Glutamatergic neuron (in vitro differentiated cells): ENCODE measurements at regions not wholly inside any gene's neighbourhood (a gene's known extent, or its start where the extent isn't known, plus 50 kb on each side); places are given as distances from the start of the nearest gene placed in this dataset.

Experiments
- DNase-seq: peaks from one replicate; pipeline ENCODE4 v3.0.0; 2022
- H3K27ac Mint-ChIP-seq: one replicate; pipeline ENCODE4 v1.8.0; 2020; ENCODE audit warnings: mild to moderate bottlenecking, mixed read lengths, inconsistent platforms; ENCODE audit not compliant: unreplicated experiment
- H3K27me3 Mint-ChIP-seq: one replicate; pipeline ENCODE4 v1.8.0; 2020; ENCODE audit warnings: mild to moderate bottlenecking, moderate library complexity, mixed read lengths, inconsistent platforms; ENCODE audit not compliant: unreplicated experiment
- H3K36me3 Mint-ChIP-seq: one replicate; pipeline ENCODE4 v1.8.0; 2020; ENCODE audit warnings: mild to moderate bottlenecking, mixed read lengths, inconsistent platforms; ENCODE audit not compliant: unreplicated experiment
- H3K4me1 Mint-ChIP-seq: one replicate; pipeline ENCODE4 v1.8.0; 2020; ENCODE audit warnings: mild to moderate bottlenecking, low read depth, mixed read lengths, inconsistent platforms; ENCODE audit not compliant: unreplicated experiment
- H3K4me3 Mint-ChIP-seq: one replicate; pipeline ENCODE4 v1.8.0; 2020; ENCODE audit warnings: mild to moderate bottlenecking, mixed read lengths, inconsistent platforms; ENCODE audit not compliant: unreplicated experiment
- H3K9me3 Mint-ChIP-seq: one replicate; pipeline ENCODE4 v1.8.0; 2020; ENCODE audit warnings: mild to moderate bottlenecking, moderate library complexity, mixed read lengths, inconsistent platforms; ENCODE audit not compliant: unreplicated experiment
- TF ChIP-seq, protein P1 (sequence below): fragments of 200-600 bp; sonication (generic); IDR thresholded peaks from one replicate; pipeline ENCODE4 v1.5.0; 2021; ENCODE audit not compliant: partially characterized antibody, unreplicated experiment

DNA sequence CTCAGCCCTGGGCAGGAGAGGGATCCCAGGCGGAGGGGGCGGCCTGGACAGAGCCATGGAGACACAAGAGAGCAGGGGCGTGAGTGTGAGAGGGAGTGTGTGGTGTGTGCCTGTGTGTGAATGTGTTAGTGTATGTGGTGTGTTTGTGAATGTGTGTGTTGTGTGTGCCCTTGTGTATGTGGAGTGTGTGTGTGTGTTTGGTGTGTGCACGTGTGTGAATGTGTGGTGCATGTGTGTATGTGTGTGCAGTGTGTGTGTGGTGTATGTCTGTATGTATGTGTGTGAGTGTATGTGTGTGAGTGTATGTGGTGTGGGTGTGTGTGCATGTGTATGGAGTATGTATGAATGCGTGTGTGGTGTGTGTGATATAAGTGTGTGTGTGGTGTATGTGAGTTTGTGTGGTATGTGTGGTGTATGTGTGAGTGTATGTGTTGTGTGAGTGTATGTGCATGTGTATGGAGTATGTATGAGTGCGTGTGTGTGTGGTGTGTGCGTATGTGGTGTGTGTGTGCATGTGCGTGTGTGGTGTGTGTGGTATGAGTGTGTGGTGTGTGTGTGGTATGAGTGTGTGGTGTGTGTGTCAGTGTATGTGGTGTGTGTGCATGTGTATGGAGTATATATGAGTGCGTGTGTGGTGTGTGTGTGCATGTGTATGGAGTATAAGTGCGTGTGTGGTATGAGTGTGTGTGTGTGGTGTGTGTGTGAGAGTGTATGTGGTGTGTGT, 175.2 kb upstream of the AFDN start:
- Mint-ChIP-seq H3K36me3 (peaks cover 6% of the 10 kb centered on the region), H3K27me3 (no peaks in the 10 kb centered on the region), H3K9me3 (no peaks in the 10 kb centered on the region), H3K4me1 (peaks cover 8% of the 10 kb centered on the region), H3K27ac (no peak overlapping the region), H3K4me3 (no peak overlapping the region)
- DNase-seq = no peak
- TF ChIP-seq, protein P1, sequence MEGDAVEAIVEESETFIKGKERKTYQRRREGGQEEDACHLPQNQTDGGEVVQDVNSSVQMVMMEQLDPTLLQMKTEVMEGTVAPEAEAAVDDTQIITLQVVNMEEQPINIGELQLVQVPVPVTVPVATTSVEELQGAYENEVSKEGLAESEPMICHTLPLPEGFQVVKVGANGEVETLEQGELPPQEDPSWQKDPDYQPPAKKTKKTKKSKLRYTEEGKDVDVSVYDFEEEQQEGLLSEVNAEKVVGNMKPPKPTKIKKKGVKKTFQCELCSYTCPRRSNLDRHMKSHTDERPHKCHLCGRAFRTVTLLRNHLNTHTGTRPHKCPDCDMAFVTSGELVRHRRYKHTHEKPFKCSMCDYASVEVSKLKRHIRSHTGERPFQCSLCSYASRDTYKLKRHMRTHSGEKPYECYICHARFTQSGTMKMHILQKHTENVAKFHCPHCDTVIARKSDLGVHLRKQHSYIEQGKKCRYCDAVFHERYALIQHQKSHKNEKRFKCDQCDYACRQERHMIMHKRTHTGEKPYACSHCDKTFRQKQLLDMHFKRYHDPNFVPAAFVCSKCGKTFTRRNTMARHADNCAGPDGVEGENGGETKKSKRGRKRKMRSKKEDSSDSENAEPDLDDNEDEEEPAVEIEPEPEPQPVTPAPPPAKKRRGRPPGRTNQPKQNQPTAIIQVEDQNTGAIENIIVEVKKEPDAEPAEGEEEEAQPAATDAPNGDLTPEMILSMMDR = no peak

DNA sequence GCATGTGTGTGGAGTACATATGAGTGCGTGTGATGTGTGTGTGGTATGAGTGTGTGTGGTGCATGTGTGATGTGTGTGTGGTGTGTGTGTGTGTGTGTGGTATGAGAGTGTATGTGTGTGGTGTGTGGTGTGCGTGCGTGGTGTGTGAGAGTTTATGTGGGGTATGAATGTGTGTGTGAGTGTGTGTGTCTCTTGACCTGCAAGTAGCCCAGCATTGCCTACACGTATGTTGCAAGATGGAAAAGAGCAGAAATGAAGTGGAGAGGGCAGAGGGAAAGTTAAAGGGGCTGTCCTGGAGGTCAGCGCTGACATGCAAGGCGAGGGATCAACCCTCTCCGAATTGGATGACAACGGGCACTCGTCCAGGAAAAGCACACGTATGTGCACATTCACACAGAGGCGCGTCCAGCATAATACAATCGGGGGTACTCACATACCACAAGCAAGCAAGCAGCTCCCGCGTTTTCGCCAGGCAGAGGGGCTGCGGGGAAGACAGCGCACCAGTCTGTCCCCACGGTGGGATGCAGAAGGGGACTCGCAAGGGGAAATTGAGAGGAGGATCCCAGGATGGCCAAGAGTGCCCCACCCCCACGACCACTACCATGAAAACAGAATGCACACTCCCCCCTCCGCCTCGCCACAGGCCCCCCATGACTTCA, 174.5 kb upstream of the AFDN start:
- TF ChIP-seq, protein P1 = no peak
- H3K27me3 Mint-ChIP-seq = no peaks in the 10 kb centered on the region
- no peak overlapping the region for H3K4me3 Mint-ChIP-seq
- peaks cover 6% of the 10 kb centered on the region for H3K36me3 Mint-ChIP-seq
- no peak for DNase-seq
- H3K4me1 Mint-ChIP-seq = peaks cover 8% of the 10 kb centered on the region
- H3K9me3 Mint-ChIP-seq = no peaks in the 10 kb centered on the region
- no peak overlapping the region for H3K27ac Mint-ChIP-seq

DNA sequence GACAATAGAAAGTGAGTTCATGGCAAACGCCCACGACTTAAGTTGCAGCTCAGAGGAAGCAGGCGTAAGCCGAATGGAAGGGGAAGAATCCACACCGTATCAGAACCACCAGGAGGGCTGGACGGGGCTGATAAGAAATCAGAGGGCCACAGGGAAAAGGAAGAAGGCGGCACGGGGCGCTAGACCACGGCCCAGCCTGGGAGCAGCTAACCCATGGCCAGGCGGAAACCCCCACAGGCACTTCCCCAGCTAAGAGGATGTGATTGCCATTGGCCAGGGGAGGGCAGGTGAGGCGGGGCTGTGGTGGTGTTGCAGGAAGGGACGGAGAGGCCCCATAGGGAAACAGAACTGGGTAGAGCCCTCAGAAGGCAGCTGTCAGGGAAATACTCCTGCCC, 174.0 kb upstream of the AFDN start:
- Mint-ChIP-seq H3K36me3 (peaks cover 6% of the 10 kb centered on the region), H3K4me3 (no peak overlapping the region)
- TF ChIP-seq, protein P1 = no peak

DNA sequence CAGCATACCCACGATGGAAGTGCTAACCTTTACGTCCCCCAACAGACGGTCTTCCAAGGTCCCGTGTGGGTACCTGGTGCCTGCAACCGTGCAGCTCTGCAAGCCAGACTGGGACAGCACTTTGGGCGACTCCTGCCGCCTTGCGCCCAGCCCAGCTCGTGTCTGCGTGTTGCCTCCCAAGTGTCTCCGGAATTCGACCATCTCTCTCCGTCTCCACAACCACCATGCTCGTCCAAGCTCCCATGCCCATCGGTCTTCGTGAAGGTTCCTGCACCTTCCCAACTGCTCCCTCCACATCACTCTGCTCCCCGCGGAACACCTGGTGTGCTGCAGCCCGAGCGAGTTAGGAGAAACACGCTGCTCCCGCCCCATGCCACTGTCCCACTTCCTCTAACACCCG, 173.2 kb upstream of the AFDN start:
- Mint-ChIP-seq H3K4me3 (no peak overlapping the region), H3K27ac (no peak overlapping the region)

More for the DNA sequence above, 174.0 kb upstream of the AFDN start:
- no peaks in the 10 kb centered on the region for H3K9me3 Mint-ChIP-seq
- no peak overlapping the region for H3K27ac Mint-ChIP-seq
- H3K27me3 Mint-ChIP-seq = no peaks in the 10 kb centered on the region
- no peak for DNase-seq
- peaks cover 8% of the 10 kb centered on the region for H3K4me1 Mint-ChIP-seq

More for the DNA sequence above, 173.2 kb upstream of the AFDN start:
- Mint-ChIP-seq H3K27me3 (no peaks in the 10 kb centered on the region), H3K36me3 (peaks cover 10% of the 10 kb centered on the region), H3K4me1 (peaks cover 8% of the 10 kb centered on the region), H3K9me3 (peaks cover 2% of the 10 kb centered on the region)
- TF ChIP-seq, protein P1 = no peak
- no peak for DNase-seq
